ENCODE measurements at regions not wholly inside any gene's neighbourhood (a gene's known extent, or its start where the extent isn't known, plus 50 kb on each side); places are given as distances from the start of the nearest gene placed in this dataset.

DNA sequence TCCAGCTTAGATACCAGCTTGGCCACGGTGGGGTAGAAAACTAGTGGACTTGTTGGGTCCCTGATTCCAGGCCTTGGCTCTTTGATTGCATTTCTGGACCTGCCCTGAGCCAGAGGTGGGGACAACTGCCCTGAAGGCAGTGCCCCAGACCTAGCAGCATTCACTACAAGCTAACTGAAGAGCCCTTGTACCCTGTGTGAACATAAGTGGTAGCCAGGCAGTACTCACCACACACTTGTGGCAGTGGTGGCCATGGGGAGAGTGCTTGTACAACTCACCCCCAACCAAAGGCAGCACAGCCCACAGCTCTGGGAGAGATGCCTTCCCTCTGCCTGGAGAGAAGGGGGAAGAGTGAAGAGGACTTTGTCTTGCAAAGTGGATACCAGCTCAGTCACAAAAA is 177.3 kb upstream of the NAALADL2 start:
- TF ChIP-seq, protein P1, sequence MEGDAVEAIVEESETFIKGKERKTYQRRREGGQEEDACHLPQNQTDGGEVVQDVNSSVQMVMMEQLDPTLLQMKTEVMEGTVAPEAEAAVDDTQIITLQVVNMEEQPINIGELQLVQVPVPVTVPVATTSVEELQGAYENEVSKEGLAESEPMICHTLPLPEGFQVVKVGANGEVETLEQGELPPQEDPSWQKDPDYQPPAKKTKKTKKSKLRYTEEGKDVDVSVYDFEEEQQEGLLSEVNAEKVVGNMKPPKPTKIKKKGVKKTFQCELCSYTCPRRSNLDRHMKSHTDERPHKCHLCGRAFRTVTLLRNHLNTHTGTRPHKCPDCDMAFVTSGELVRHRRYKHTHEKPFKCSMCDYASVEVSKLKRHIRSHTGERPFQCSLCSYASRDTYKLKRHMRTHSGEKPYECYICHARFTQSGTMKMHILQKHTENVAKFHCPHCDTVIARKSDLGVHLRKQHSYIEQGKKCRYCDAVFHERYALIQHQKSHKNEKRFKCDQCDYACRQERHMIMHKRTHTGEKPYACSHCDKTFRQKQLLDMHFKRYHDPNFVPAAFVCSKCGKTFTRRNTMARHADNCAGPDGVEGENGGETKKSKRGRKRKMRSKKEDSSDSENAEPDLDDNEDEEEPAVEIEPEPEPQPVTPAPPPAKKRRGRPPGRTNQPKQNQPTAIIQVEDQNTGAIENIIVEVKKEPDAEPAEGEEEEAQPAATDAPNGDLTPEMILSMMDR (conservative IDR thresholded peaks at IDR 0.05; ENCODE audit: low read depth, low read length) = no peak
- TF ChIP-seq EZH2 (IDR thresholded peaks at IDR 0.05; ENCODE audit: borderline replicate concordance, low read depth, low read length, poor library complexity, severe bottlenecking) = no peak

Measured in A673 (cell line).